Activated CD8-positive, alpha-beta T cell treated with anti-CD3 and anti-CD28 coated beads for 36 hours (primary cell): ENCODE measurements at regions not wholly inside any gene's neighbourhood (a gene's known extent, or its start where the extent isn't known, plus 50 kb on each side); places are given as distances from the start of the nearest gene placed in this dataset.

Experiments used
- ATAC-seq: fragments of 200-7000 bp; cut with Tn5 transposase; one replicate; pipeline ENCODE4 v1.10.0; 2021; ENCODE audit warnings: mild to moderate bottlenecking, moderate library complexity
- CTCF ChIA-PET: fragments of 350-600 bp; sonication (Branson Sonifier 250); formaldehyde crosslinking; loops from one replicate; lab custom pipeline; 2021; ENCODE audit warnings: antibody characterized with exemption; lab: Charles Lee
- POLR2A ChIA-PET: fragments of 350-600 bp; sonication (Branson Sonifier 250); formaldehyde crosslinking; loops from one replicate; lab custom pipeline; 2021; ENCODE audit warnings: antibody characterized with exemption; lab: Charles Lee
- DNase-seq: peaks from one replicate; pipeline ENCODE4 v3.0.0-alpha.2; 2020
- H3K27ac Mint-ChIP-seq: one replicate; pipeline ENCODE4 v1.8.0; 2021; ENCODE audit warnings: mild to moderate bottlenecking, mixed read lengths
- H3K27me3 Mint-ChIP-seq: one replicate; pipeline ENCODE4 v1.8.0; 2021; ENCODE audit warnings: mixed read lengths
- H3K36me3 Mint-ChIP-seq: one replicate; pipeline ENCODE4 v1.8.0; 2021; ENCODE audit warnings: low read depth, mixed read lengths
- H3K4me1 Mint-ChIP-seq: one replicate; pipeline ENCODE4 v1.8.0; 2021; ENCODE audit warnings: low read depth, mixed read lengths
- H3K4me3 Mint-ChIP-seq: one replicate; pipeline ENCODE4 v1.8.0; 2021; ENCODE audit warnings: mild to moderate bottlenecking, moderate library complexity, mixed read lengths
- H3K9me3 Mint-ChIP-seq: one replicate; pipeline ENCODE4 v1.8.0; 2021; ENCODE audit warnings: mixed read lengths
- CTCF ChIP-seq: fragments of 200-600 bp; IDR thresholded peaks from one replicate; pipeline ENCODE4 v1.8.0; 2022; ENCODE audit warnings: antibody characterized with exemption, mild to moderate bottlenecking
- intact Hi-C: fragments of 100-400 bp; cut with micrococcal nuclease; formaldehyde crosslinking; loops from one replicate; pipeline ENCODE4 v1.10.0; 2022

- Mint-ChIP-seq H3K27me3 (no peaks in the 10 kb centered on the region), H3K36me3 (no peaks in the 10 kb centered on the region), H3K27ac (no peak overlapping the region), H3K9me3 (peaks cover 15% of the 10 kb centered on the region), H3K4me1 (no peaks in the 10 kb centered on the region), H3K4me3 (no peak overlapping the region)
- TF ChIP-seq CTCF, result no peak
- intact Hi-C loops, result no loop called here
- ChIA-PET CTCF (no interaction called here), POLR2A (no interaction called here)
- no peak for DNase-seq
- ATAC-seq, result no peak
Observed at GRCh38 chr3:118171236-118171852, 863.3 kb downstream of the IGSF11 start.

GRCh38 chr3:118180853-118181252 lies 853.8 kb downstream of the IGSF11 start:
- no peak for TF ChIP-seq CTCF
- DNase-seq, result no peak
- no peak overlapping the region for H3K4me3 Mint-ChIP-seq
- H3K27me3 Mint-ChIP-seq, result no peaks in the 10 kb centered on the region
- no peaks in the 10 kb centered on the region for H3K36me3 Mint-ChIP-seq
- ChIA-PET CTCF (no interaction called here), POLR2A (no interaction called here)
- ATAC-seq, result no peak
- intact Hi-C loops, result no loop called here
- peaks cover 9% of the 10 kb centered on the region for H3K9me3 Mint-ChIP-seq
- H3K4me1 Mint-ChIP-seq, result no peaks in the 10 kb centered on the region
- H3K27ac Mint-ChIP-seq, result no peak overlapping the region

- Mint-ChIP-seq H3K36me3 (no peaks in the 10 kb centered on the region), H3K4me3 (no peak overlapping the region), H3K27me3 (no peaks in the 10 kb centered on the region), H3K9me3 (peaks cover 9% of the 10 kb centered on the region), H3K4me1 (no peaks in the 10 kb centered on the region), H3K27ac (no peak overlapping the region)
- ATAC-seq (no peak), DNase-seq (no peak)
- intact Hi-C loops, result no loop called here
- no peak for TF ChIP-seq CTCF
- POLR2A ChIA-PET, result no interaction called here
- CTCF ChIA-PET, result no interaction called here
Observed at GRCh38 chr3:118181274-118181673, 853.4 kb downstream of the IGSF11 start.

GRCh38 chr3:118186051-118186450 lies 848.6 kb downstream of the IGSF11 start:
- H3K4me1 Mint-ChIP-seq, result no peaks in the 10 kb centered on the region
- no peak for TF ChIP-seq CTCF
- ATAC-seq (no peak), DNase-seq (no peak)
- intact Hi-C loops, result no loop called here
- ChIA-PET CTCF (no interaction called here), POLR2A (no interaction called here)
- H3K27ac Mint-ChIP-seq, result no peak overlapping the region
- H3K4me3 Mint-ChIP-seq, result no peak overlapping the region
- peaks cover 10% of the 10 kb centered on the region for H3K9me3 Mint-ChIP-seq
- H3K27me3 Mint-ChIP-seq, result no peaks in the 10 kb centered on the region
- H3K36me3 Mint-ChIP-seq, result no peaks in the 10 kb centered on the region

- TF ChIP-seq CTCF, result no peak
- POLR2A ChIA-PET, result no interaction called here
- CTCF ChIA-PET, result no interaction called here
Observed at GRCh38 chr3:118187221-118187620, 847.4 kb downstream of the IGSF11 start.

More at GRCh38 chr3:118187221-118187620, 847.4 kb downstream of the IGSF11 start:
- H3K9me3 Mint-ChIP-seq, result peaks cover 8% of the 10 kb centered on the region
- DNase-seq, result no peak
- ATAC-seq, result no peak
- no peak overlapping the region for H3K4me3 Mint-ChIP-seq
- H3K36me3 Mint-ChIP-seq, result no peaks in the 10 kb centered on the region
- intact Hi-C loops, result no loop called here
- H3K27ac Mint-ChIP-seq, result no peak overlapping the region
- H3K27me3 Mint-ChIP-seq, result no peaks in the 10 kb centered on the region
- H3K4me1 Mint-ChIP-seq, result no peaks in the 10 kb centered on the region
